GM19240 (cell line): ENCODE measurements at regions not wholly inside any gene's neighbourhood (a gene's known extent, or its start where the extent isn't known, plus 50 kb on each side); places are given as distances from the start of the nearest gene placed in this dataset.
"Not testable (repeated sequence)": the region's sequence is repeated elsewhere in the genome, so short reads cannot be mapped to it uniquely, and the experiment has no call there.

Experiments used
- DNase-seq: peaks from one replicate; pipeline ENCODE4 v3.0.0; 2011; ENCODE audit warnings: low spot score; ENCODE audit not compliant: insufficient read length

DNA sequence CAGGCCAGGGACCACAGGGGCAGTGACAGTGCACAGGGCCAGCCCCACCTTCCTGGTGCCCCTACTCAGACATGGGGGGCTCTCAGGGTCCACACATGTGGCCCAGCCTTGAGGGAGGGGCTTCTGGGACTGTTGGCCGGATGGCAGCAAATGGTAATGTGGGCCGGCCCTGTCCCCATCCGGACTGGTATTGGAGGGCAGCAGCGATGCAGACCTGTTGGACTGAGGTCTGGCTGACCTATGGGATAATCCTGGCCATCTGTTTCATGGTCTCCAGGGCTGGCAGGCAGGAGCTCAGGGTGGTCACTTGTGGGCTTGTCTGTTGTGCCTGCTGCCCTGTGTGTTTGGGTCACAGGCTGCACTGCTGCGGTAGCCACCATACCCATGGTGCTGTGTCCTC is 387.5 kb downstream of the TMEM121 start:
- DNase-seq, result no peak

DNA sequence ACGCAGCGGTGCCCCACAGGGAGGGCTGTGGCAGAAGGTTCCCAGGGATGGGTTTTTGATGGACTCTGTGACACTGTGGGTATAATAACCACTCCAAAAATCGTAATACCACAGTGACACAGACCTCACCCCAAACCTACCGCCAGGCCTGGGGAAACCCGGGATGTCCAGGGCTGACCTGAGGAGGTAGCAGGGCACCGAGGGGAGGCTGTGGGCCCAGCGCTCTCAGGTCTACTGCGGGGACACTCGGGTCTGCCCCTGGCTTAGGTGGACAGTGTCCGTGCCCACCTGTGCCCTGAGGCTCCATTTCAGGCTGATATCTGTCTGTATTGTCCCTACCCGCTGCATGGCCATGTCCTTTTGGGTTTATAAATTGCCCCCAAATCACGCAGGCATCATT is 387.9 kb downstream of the TMEM121 start:
- not testable (repeated sequence) for DNase-seq

GRCh38 chr14:105914738-105915385 is 388.5 kb downstream of the TMEM121 start:
- no peak for DNase-seq

DNA sequence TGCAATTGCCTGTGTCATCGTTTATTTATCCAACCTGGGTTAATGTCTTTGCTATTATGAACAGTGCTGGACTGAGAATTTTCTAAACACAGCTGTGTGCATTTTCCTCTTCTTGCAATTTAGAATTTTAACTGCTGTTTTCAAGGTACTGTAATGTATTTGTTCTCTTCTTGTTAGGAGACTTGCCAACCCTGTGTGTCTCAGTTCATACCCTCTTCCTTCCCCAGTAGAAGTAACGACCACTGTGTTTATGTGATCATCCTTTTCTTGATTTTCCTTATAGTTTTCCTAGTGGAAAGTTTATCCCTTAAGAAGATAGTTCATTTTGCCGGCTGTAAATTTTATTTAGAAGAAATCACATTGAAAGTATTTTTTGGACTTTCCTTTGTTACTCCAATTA is 389.2 kb downstream of the TMEM121 start:
- not testable (repeated sequence) for DNase-seq

GRCh38 chr14:105917136-105917932 is 391.0 kb downstream of the TMEM121 start:
- not testable (repeated sequence) for DNase-seq

- DNase-seq, result no peak
Observed at GRCh38 chr14:105917933-105918436, 391.6 kb downstream of the TMEM121 start.

DNA sequence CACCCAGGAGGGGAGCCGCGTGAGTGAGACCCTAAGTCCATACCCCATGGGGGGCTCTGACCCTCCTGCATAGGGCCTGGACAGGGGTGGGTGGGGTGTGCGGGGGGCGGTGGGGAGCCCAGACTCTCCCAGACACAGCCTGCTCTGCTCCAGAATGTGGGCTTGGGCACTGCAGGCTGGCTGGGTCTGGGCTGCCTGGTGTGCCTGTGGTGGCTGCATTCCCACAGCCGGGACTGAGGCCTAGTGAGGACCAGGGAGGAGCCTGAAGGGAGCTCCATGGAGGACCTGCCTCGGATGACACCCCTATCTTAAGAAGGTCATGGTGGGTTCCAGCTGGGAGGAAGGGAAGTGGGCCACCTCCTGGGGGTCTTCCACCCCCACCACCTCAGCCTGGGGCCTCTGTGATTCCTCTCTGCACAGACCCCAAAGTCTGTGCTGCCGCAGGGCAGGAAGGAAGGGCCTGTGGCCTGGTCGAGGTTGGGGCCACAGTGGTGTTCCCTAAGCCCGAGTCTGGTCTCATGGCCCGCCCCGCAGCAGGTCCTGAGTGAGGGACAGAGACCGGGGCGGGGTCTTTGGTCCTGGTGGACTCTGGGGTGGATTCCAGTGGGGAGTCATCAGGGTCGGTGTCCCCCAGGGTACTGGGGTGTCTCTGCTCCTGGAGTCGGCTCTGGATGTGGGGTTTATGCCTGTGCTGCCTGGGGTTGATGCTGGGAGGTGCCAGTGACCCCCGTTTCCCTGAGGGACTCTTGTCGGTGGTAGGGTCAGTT is 392.3 kb downstream of the TMEM121 start:
- no peak for DNase-seq

GRCh38 chr14:105919458-105920150 is 393.2 kb downstream of the TMEM121 start:
- no peak for DNase-seq

GRCh38 chr14:105920151-105920700 is 393.8 kb downstream of the TMEM121 start:
- not testable (repeated sequence) for DNase-seq

DNA sequence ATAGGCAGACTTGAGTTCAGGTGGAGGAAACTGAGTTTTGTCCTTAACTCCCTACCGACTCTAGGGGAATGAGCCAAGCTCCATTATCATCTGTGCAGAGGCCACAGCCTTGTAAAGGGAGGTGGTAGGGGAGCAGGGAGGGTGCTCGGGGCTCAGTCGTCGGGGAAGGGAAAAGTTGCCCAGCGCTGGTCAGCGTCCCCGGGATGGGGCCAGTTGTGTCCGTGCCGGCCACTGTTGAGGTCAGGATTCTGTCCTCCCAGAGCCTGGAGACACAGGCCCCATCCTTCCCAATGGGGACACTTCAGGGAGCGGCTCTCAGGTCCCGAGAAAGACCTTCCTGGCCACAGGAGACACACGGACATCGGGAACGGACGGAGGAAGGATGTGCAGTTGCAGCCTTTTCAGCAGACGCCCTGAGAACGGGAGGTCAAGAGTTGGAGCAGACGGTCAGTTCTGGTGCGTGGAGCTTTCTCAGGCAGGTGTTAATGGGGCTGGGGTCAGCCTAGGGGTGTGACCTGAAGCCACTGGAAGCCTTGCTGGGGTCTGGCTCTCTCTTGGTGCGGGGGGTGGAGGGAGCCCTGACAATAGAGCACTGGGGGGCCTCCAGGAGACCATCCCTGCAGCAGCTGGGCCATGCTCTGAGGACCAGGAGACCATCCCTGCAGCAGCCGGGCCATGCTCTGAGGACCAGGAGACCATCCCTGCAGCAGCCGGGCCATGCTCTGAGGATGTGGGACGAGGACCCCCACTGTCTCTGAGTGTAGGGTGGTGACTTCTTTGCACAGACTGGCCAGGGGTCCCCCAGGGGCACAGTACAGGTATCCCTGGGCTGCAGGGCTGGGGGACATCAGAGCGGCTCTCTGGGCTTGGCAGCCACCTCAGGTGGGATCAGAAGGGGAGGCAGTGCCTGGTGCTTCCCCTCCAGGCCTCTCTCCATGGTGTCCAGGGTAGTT is 394.7 kb downstream of the TMEM121 start:
- DNase-seq, result not testable (repeated sequence)

DNA sequence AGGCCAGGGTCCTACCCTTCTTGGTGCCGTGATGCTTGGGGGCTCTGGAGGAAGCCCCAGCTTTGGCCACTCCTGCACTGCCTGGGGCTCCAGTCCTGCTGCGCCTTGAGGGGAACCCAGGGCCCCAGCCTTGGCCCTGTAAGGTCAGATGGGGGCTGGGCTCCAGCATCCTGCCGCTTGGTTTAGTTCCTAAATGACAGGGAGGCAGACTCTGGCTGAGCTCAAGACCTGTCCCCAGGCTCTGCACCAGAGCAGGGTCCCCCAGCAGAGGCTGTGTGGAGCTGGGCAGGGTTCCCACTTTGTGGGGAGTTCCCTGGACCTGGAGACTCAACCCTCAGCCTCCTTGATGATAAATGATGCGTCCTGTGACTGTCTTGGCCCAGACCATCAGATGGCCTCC is 395.4 kb downstream of the TMEM121 start:
- not testable (repeated sequence) for DNase-seq

GRCh38 chr14:105923520-105924191 is 397.3 kb downstream of the TMEM121 start:
- not testable (repeated sequence) for DNase-seq

DNA sequence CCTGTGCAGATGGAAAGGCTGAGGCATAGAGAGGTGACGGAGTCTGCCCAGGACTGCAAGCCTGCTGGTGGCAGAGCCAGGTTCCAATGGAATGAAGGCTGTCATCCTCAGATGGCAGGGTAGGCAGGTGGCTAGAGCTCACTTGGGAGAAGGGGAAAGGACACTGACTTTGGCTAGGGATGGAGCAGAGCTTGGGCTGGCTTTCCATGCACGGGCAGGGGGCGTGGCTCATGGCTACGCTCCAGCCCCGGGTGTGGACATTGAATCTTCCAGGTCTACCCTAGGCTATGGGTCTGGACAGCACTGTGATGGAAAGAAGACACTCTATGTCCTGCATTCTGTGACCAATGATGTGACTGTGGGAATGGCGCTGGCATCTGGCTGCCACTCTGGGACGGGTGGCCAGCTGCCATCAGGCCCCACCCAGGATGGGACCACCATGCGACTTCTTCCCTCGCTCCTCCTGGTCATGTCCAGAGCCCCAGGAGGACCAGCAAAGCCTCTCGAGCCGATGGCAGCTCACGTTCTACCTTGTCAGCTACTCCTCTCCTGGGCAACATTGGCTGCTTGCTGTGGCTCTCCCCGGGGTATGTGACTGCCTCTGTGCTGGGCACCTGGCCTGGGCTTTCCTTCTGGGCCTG is 398.7 kb downstream of the TMEM121 start:
- no peak for DNase-seq

- no peak for DNase-seq
Observed at GRCh38 chr14:105925615-105926372, 399.4 kb downstream of the TMEM121 start.

DNA sequence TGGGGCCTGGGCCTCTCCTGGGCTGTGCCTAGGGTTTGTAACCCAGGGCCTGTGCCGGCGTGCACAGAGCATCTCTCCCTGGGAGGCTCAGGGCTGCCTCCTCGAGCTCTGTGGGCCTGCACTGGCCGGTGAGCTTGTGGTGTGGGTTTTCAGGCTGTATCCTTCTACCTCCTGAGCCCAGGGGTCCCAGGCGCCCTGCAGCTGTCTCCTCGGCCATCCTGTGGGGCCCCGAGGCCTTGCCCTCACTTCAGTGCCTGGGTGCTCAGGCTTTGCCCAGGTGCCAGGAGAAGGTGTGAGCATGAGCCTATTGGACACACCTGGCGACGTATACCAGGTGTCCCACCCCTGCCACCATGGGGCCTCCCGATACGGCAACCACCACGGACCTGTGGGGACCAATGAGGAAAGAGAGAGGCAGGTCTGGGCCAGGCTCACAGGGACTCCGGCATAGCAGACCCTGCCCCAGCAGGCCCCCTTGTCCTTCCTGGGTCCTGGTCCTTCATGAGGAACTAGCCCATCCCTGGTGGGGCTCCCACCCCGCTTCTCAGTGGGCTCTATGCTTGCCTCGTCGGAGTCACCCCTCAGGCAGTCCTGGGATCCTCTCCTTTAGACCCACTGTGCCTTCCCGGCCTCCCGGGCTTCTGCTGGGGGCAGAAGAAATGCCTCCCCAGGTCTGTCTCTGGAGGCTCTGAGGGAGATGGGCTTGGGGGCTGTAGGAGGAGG is 400.2 kb downstream of the TMEM121 start:
- DNase-seq, result no peak

DNA sequence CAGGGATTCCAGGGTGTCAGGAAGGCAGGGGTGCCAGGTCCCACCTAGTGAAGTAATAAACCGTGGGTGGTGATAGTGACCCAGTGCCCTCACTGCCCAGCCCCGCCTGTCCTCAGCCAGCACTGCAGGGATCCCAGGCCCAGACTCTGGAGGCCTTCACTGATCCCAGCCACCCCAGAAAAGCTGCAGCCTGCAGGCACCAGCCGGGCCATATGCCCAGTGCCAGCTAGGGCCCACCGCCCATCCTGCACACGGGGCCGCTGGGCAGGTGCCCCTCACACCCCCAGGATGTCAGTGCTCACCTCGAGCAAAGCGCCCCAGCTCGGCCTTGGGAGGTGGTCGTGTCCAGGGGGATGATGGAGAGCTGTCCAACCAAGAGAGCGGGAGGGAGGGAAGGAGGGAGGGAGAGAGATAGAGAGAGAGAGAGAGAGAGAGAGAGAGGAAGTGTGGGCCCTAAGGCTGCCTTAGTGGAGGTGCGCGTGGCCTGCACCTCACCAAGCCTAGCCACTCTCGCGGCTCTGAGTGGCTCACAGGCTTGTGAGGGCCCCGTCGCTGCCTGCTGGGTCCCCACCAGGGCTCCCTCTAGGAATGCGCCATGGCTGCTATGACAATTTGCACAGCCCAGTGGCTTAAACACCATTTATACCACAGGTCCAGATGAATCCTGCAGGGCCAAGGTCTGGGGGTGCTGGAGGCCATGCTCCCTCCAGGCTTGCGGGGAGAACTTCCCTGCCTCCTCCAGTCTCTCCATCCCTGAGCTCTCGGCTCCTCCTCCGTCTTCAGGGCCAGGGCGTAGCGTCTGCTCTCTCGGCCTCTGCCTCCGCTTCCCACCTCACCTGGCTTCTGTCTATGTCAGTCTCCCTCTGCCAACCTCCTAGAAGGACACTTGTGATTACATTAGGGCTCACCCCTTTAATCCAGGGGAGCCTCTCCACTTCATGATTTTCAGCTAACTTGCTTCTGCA is 401.0 kb downstream of the TMEM121 start:
- DNase-seq, result no peak
